Upper lobe of left lung (tissue), 4 donors: ENCODE measurements at regions not wholly inside any gene's neighbourhood (a gene's known extent, or its start where the extent isn't known, plus 50 kb on each side); places are given as distances from the start of the nearest gene placed in this dataset.

ENCODE experiments used
- CTCF ChIP-seq, 6 experiments: fragments of 450-650 bp in 4 of 6; fragments of 200-600 bp in 2 of 6; sonication (generic) in 2 of 6; IDR thresholded peaks; one replicate each; pipeline ENCODE4 v1.5.1; 2016 to 2019; ENCODE audit warnings: antibody characterized with exemption in 6 of 6
- POLR2AphosphoS5 ChIP-seq, 2 donors: sonication (generic); formaldehyde crosslinking; IDR thresholded peaks; one replicate each; pipeline ENCODE4 v1.5.1; 2017; ENCODE audit warnings: antibody characterized with exemption in 2 of 2

- no peak for TF ChIP-seq CTCF (IDR thresholded peaks at IDR 0.05)
- no peak for TF ChIP-seq POLR2AphosphoS5 (IDR thresholded peaks at IDR 0.05)
Measured at GRCh38 chr16:79833559-79833958, 233.0 kb upstream of the MAF start.
